ENCODE measurements at regions not wholly inside any gene's neighbourhood (a gene's known extent, or its start where the extent isn't known, plus 50 kb on each side); places are given as distances from the start of the nearest gene placed in this dataset.
"Not testable (repeated sequence)": the region's sequence is repeated elsewhere in the genome, so short reads cannot be mapped to it uniquely, and the experiment has no call there.

- no peak overlapping the region for H3K4me3 ChIP-seq (ENCODE audit: low read depth, low read length)
- H3K9ac ChIP-seq: no peak overlapping the region
- no peak overlapping the region for H2AFZ ChIP-seq
- no peak overlapping the region for H3K27ac ChIP-seq
- H3K36me3 ChIP-seq (ENCODE audit: control insufficient read depth, insufficient read depth, low read length): no peaks in the 10 kb centered on the region
- H3K27me3 ChIP-seq (ENCODE audit: control insufficient read depth, insufficient read depth, low read length): no peaks in the 10 kb centered on the region
- no peak overlapping the region for H3K4me2 ChIP-seq (ENCODE audit: low read length)
- H3K79me2 ChIP-seq: no peaks in the 10 kb centered on the region
- H3K9me3 ChIP-seq (ENCODE audit: control insufficient read depth, low read length): no peaks in the 10 kb centered on the region
- H3K4me1 ChIP-seq: no peaks in the 10 kb centered on the region
- TF ChIP-seq CTCF (IDR thresholded peaks at IDR 0.05): no peak
These were observed 870.3 kb upstream of the MIR17HG start for GRCh38 chr13:90477216-90477615.

- no peaks in the 10 kb centered on the region for H3K79me2 ChIP-seq
- H2AFZ ChIP-seq: no peak overlapping the region
These were observed 863.6 kb upstream of the MIR17HG start for GRCh38 chr13:90483906-90484305.

GRCh38 chr13:90485436-90485835, 862.1 kb upstream of the MIR17HG start:
- no peak overlapping the region for H3K4me2 ChIP-seq (ENCODE audit: low read length)
- H3K9ac ChIP-seq: no peak overlapping the region
- H3K4me1 ChIP-seq: no peaks in the 10 kb centered on the region
- no peaks in the 10 kb centered on the region for H3K36me3 ChIP-seq (ENCODE audit: control insufficient read depth, insufficient read depth, low read length)
- H3K9me3 ChIP-seq (ENCODE audit: control insufficient read depth, low read length): no peaks in the 10 kb centered on the region
- no peak overlapping the region for H3K27ac ChIP-seq
- no peak overlapping the region for H3K4me3 ChIP-seq (ENCODE audit: low read depth, low read length)
- no peak for TF ChIP-seq CTCF (IDR thresholded peaks at IDR 0.05)
- no peaks in the 10 kb centered on the region for H3K27me3 ChIP-seq (ENCODE audit: control insufficient read depth, insufficient read depth, low read length)
- H3K79me2 ChIP-seq: no peaks in the 10 kb centered on the region
- H2AFZ ChIP-seq: no peak overlapping the region

More at GRCh38 chr13:90483906-90484305, 863.6 kb upstream of the MIR17HG start:
- H3K4me2 ChIP-seq (ENCODE audit: low read length): no peak overlapping the region
- no peak for TF ChIP-seq CTCF (IDR thresholded peaks at IDR 0.05)
- no peak overlapping the region for H3K27ac ChIP-seq
- H3K4me3 ChIP-seq (ENCODE audit: low read depth, low read length): no peak overlapping the region
- H3K27me3 ChIP-seq (ENCODE audit: control insufficient read depth, insufficient read depth, low read length): no peaks in the 10 kb centered on the region
- no peaks in the 10 kb centered on the region for H3K9me3 ChIP-seq (ENCODE audit: control insufficient read depth, low read length)
- no peak overlapping the region for H3K9ac ChIP-seq
- H3K36me3 ChIP-seq (ENCODE audit: control insufficient read depth, insufficient read depth, low read length): no peaks in the 10 kb centered on the region
- no peaks in the 10 kb centered on the region for H3K4me1 ChIP-seq

- Histone ChIP-seq H3K4me3 (ENCODE audit: low read depth, low read length) (no peak overlapping the region), H3K9ac (no peak overlapping the region), H2AFZ (no peak overlapping the region), H3K36me3 (ENCODE audit: control insufficient read depth, insufficient read depth, low read length) (no peaks in the 10 kb centered on the region), H3K9me3 (ENCODE audit: control insufficient read depth, low read length) (no peaks in the 10 kb centered on the region), H3K27ac (no peak overlapping the region), H3K79me2 (no peaks in the 10 kb centered on the region), H3K4me1 (no peaks in the 10 kb centered on the region), H3K4me2 (ENCODE audit: low read length) (no peak overlapping the region), H3K27me3 (ENCODE audit: control insufficient read depth, insufficient read depth, low read length) (no peaks in the 10 kb centered on the region)
- TF ChIP-seq CTCF (IDR thresholded peaks at IDR 0.05): no peak
These were observed 854.6 kb upstream of the MIR17HG start for GRCh38 chr13:90492872-90493271.

GRCh38 chr13:90493667-90494066, 853.8 kb upstream of the MIR17HG start:
- H3K4me2 ChIP-seq (ENCODE audit: low read length): no peak overlapping the region
- no peaks in the 10 kb centered on the region for H3K36me3 ChIP-seq (ENCODE audit: control insufficient read depth, insufficient read depth, low read length)
- no peak for TF ChIP-seq CTCF (IDR thresholded peaks at IDR 0.05)
- no peak overlapping the region for H3K9ac ChIP-seq
- H3K4me3 ChIP-seq (ENCODE audit: low read depth, low read length): no peak overlapping the region
- no peaks in the 10 kb centered on the region for H3K27me3 ChIP-seq (ENCODE audit: control insufficient read depth, insufficient read depth, low read length)
- H3K79me2 ChIP-seq: no peaks in the 10 kb centered on the region
- no peaks in the 10 kb centered on the region for H3K4me1 ChIP-seq
- H3K27ac ChIP-seq: no peak overlapping the region
- H2AFZ ChIP-seq: no peak overlapping the region
- H3K9me3 ChIP-seq (ENCODE audit: control insufficient read depth, low read length): no peaks in the 10 kb centered on the region

GRCh38 chr13:90494849-90495248, 852.6 kb upstream of the MIR17HG start:
- not testable (repeated sequence) for H3K27me3 ChIP-seq (ENCODE audit: control insufficient read depth, insufficient read depth, low read length); H3K4me2 ChIP-seq (ENCODE audit: low read length); H3K79me2 ChIP-seq; H3K4me1 ChIP-seq; H3K9ac ChIP-seq; H3K4me3 ChIP-seq (ENCODE audit: low read depth, low read length); H3K9me3 ChIP-seq (ENCODE audit: control insufficient read depth, low read length); H2AFZ ChIP-seq; H3K36me3 ChIP-seq (ENCODE audit: control insufficient read depth, insufficient read depth, low read length); H3K27ac ChIP-seq

All from parathyroid adenoma (tissue), 2 donors.